HS-5 (cell line): ENCODE measurements at regions not wholly inside any gene's neighbourhood (a gene's known extent, or its start where the extent isn't known, plus 50 kb on each side); places are given as distances from the start of the nearest gene placed in this dataset.
"Not testable (repeated sequence)": the region's sequence is repeated elsewhere in the genome, so short reads cannot be mapped to it uniquely, and the experiment has no call there.

Source experiments
- DNase-seq: peaks from one replicate; pipeline ENCODE4 v3.0.0-alpha.2; 2012; ENCODE audit warnings: low read depth

DNA sequence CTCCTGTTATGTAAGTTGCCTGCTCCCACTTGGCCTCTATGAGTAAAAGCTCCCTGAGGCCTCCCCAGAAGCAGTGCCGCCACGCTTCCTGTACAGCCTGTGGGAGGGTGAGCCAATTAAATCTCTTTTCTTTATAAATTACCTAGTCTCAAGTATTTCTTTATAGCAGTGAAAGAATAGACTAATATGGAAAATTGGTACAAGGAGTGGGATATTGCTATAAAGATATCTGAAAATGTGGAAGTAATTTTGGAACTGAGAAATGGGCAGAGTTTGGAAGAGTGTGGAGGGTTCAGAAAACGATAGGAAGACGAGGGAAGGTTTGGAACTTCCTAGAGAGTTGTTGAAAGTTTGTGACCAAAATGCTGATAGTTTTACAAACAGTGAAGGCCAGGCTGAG, 572.3 kb downstream of the MATN1 start:
- no peak for DNase-seq

DNA sequence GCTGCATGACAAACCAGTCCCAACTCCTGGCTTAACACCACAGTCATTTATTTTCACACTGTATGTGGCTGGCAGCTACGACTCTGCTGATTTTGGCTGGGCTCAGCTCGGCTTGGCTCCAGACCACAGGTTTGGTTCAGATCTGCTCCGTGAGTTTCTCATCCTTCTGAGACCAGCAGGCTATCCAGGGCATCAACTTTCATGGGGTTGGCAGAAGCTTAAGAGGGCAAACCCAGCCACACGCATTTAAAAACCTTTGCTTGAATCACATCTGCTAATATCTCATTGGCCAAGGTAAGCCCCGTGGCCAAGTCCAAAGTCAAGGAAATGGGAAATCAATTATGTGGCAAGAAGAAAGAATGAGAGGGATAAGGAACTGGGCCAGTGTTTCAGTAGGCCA, 574.2 kb downstream of the MATN1 start:
- DNase-seq, result no peak

DNA sequence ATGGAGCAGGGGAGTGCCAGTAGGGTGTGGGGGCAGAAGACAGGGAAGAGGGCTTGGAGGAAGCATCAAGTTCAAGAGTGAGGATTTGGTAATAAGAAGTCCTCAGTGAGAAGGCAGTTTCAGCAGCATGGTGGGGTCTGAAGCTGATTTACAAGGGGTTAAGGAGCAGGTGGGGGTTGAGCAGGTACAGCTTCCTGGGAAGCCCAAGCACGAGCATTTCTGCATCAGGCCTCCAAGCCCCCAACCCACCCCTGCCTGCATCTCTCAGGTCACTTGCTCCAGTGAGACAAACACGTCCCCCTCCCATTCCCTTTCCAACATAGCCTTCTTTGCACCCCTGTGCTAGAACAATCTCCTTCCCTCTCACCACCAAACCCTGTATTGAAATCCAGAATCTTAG, 574.7 kb downstream of the MATN1 start:
- DNase-seq, result no peak

DNA sequence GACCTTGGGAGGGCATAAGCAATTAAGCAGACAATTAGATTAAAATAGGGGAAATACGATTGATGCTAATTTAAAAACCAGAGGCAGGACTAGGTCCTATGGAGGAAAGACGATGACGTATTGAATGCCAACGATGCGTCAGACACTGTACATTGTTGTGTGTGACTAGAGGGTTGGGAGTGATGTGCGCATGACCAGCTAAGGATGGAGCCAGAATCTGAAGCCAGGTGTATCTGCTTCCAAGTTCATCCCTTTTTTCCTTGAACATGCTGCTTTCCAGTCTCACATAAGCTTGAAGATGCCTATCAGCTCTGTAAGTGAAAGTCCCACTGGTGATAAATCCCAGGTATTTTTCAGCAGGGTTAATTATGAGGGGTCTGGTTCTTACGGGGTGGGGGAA, 576.2 kb downstream of the MATN1 start:
- no peak for DNase-seq

DNA sequence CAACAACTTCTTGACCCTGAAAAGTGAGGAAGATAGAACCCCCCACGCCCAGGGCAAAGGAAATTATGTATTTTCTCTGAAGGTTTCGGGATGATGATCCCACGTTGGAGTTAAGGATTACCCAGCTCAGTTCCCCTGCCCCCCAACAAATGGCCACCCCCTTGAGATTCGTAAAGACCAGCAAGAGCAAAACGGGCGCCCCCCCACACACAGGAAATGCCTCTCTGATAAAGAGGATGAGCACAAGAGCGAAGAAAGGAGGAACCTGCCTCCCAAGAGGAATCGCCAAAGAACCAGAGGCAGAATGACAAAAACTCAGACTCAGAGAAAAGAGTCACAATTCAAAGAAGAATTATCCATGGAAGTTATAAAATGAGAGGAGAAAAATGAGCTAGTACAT, 576.9 kb downstream of the MATN1 start:
- no peak for DNase-seq

DNA sequence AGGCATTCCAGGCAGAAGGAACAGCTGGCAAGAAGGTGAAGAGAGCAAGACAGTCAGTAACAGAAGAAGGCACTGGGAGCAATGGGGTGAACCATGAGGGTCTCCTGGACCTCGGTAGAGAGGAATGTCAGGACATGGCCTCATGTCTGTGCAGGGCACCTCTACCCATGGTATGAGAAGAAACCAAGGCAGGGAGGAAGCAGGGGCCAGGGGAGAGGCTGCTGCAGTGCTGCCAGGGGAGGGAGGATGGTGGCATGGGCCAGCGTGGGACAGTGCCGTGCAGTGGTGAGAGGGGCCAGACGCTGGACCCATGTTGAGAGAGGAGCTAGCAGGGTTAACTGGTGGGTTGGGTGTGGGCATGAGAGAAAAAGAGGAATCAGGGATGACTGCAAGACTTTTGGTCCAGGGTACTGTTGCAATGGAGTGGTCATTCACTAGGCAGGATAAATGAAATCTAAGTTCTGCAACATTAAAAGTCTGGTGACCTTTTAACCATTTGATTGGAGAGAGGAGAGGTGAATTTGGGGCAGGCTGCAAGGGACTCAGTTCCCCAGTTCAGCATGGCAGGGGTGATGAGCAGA, 577.6 kb downstream of the MATN1 start:
- DNase-seq, result no peak

DNA sequence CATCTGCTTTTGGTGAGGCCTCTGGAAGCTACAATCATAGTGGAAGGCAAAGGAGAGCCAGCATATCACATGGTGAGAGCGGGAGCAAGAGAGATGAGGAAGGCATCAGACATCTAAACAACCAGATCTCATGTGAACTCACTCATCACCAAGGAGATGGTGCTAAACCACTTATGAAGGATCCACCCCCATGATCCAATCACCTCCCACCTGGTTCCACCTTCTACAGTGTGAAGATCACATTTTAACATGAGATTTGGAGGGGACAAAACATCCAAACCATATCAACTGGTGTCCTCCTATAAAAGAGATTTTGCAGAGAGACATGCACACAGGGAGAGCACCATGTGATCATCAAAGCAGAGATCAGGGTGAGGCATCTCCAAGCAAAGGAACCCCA, 578.6 kb downstream of the MATN1 start:
- DNase-seq, result no peak

DNA sequence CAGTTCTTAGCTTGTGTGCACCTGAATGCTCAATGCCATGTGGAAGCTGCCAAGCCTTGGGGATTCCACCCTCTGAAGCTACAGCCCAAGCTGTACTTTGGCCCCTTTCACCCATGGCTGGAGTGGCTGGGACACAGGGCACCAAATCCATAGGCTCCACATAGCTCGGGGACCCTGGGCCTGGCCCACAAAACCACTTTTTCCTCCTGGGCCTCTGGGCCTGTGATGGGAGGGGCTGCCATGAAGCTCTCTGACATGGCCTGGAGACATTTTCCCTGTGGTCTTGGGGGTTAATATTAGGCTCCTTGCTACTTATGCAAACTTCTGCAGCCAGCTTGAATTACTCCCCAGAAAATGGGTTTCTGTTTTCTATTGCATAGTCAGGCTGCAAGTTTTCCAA, 579.9 kb downstream of the MATN1 start:
- no peak for DNase-seq

DNA sequence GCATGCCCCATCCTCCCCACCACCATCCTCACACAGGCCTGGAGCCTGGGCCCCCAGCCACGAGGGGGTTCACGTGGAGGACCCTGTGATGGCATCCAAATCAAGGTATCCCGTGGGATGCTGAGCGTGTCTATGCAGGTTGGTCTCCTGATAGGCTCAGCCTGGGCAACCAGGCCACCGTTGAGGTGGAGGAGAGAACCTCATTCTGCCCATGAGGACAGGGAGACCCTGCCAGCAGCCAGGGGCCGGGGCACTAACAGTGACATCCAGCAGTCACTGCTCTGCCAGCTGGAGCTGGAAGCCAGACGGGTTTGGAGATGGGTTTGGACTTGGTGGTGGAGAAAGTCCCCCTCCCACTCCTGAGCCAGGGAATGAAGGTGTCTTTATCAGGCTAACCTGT, 582.8 kb downstream of the MATN1 start:
- DNase-seq, result no peak

DNA sequence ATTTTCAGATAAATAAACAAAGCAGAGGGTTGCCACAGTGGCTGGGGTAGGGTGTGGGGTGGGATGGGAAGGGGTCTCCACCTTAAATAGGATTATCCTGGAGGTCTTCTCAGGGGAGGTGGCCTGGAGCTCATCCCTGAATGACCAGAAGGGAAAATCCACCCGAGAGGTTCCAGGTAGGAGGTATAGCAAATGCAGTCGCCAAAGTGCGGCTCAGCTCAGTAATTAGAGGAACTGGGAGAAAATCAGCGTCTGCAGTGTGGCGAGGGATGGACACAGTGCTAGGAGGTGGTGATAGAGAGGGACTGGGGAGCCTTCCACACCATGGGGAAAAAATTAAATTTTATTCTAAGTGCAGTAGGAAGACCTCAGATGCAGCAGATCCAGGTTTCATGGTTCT, 584.5 kb downstream of the MATN1 start:
- DNase-seq, result no peak

DNA sequence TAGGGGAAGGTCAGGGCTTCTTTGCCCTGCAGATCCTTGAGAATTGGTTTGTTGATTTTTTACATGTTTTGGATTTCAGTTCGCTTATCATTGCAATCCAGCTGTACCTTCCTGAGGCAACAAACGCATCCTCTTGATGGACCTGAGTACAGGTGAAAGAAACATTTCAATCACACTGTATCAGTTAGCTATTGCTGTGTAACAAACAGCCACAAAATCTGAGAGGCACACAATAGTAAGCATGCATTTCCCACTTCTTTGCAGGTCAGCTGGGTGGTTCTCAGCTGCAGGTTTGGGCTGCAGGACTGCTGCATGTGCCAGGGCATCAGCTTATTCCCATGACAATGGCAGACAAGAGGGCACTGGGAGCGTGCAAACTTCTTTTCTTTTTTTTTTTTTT, 586.4 kb downstream of the MATN1 start:
- no peak for DNase-seq

DNA sequence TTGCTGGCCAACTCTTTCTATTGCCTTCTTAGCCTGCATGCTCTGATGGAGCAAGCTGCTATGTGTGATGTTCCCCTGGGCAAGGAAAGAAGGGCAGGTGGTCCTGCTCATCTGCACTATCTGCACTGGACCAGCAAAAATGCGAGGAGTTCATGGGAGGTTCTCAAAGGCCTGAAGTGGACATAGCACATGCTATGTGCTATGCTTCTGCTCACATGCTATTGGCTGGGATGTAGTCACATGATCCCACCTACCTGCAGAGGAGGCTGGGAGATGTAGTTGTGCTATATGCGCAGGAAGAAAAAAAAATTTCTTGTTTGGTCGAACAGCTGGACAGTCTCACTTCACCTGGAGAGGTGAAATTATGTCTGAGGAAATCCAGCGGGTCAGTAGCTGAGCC, 587.7 kb downstream of the MATN1 start:
- DNase-seq, result no peak

DNA sequence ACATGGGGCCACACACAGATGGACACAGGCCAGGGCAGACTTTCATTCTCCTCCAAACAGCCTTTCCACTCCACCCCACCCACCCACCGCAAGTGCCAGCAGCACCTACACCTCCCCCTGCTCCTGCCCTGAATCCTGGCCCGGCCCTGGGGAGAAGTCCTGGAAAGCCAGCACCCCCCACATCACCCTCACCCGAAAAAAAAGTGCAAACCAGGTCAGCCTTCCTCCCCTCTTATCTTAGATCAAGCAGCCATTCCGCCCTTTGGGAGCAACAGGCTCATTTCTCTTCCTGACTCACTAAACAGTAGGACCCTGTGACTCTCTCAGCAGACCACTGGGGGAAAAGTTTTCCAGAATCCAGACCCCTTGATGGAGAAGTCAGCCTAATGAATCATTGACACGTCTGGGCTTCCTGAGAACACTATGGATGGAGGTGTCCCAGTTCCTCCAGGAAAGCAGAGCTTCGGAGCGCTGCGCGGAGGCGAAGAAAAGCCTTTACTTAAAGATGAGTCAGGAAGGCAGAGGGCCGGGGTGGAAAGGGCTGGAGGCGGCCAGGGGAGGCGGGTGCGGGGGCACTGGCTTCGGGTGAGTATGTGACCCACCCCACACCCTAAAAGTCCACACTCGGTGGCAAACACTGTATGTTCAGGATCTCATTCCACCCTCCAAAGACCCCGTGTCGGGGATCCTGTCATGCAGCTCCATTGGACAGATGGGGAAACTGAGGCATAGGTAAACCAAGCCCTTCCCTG, 588.7 kb downstream of the MATN1 start:
- no peak for DNase-seq

DNA sequence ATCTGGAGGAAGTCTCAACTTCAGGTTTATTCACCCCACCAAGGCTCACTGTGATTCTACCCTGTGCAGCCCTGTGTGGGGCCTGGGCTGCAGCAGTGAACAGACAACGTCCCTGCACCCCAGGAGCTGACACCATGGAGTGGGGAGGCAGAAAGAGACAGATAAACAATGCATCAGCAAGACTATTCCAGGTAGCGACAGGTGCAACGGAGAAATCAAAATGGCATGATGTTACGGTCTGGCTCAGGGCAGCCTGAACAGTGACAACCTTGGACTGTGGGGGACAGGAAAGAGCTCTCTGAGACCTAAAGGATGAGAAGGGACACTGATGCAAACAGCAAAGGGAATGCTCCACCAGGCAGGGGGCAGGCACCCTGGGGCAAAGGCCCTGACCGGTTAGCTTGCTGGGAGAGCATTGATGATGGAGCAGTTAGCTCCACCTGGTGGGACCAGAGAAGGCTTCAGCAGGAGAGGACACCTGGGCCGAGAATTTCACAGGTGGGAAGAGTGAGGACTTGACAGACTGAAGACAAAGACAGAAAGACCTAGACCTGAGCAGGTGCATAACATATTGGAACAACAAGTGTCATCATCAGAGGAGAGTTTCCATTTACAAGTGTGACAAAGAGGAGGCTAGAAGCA, 589.9 kb downstream of the MATN1 start:
- no peak for DNase-seq

DNA sequence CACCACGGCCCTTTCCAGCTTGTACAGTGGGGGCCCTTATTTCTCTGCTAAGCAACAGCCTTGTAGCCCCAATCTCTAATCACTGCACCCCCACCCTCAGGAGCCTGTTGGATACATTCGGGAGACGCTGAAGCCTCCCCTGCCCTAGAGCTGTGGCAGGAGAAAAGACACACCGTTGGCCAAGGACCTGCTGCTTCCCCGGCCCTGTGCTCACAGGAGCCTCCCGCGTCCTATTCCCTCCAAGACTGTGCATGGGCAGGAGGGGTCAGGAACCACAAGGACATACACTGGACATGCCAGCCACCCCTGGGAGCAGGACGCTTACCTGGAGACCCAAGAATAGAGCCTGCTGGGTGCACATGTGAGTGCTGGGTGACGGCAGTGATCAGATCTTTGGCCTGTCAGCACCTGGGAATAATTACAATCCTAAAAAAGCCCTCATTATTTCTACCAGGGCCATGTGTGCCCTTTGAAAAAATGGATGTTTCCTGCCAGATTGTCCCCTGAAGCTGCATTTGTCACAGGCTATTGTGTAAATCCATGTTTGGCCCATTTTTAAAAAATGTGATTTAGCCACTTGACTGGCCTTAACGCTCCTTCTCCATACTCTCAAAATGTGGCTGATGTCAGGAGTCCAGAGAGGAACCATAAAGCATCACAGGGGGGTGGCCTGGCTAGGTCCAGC, 590.6 kb downstream of the MATN1 start:
- no peak for DNase-seq

DNA sequence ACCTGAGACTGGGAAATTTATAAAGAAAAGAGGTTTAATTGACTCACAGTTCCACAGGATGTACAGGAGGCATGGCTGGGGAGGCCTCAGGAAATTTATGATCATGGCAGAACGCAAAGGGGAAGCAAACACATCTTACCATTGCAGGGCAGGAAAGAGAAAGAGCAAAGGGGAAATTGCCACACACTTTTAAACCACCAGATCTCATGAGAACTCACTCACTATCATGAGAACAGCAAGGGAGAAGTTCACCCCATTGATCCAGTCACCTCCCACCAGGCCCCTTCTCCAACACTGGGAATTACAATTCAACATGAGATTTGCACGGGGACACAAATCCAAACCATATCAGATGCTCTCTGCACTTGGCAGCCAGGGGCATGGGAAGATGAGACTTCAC, 592.8 kb downstream of the MATN1 start:
- not testable (repeated sequence) for DNase-seq

DNA sequence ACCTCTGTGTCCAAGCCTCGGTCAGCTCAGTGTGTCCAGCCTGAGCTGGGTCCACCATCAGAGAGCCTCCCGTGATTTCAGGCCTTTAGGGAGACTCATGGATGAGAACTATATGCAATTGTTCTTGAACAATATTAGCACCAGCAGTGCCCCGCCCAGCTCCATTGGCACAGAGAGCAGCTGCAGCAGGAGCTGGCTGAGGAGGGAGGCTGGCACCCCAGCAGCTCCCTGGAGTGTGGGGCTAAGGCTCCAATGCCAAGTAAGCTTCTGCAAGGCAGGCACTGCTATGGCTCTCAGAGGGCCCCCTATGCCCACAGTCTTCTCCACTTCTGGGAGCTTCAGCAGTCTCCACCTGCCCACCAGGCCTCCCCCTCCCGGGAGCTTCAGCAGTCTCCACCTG, 593.3 kb downstream of the MATN1 start:
- no peak for DNase-seq

DNA sequence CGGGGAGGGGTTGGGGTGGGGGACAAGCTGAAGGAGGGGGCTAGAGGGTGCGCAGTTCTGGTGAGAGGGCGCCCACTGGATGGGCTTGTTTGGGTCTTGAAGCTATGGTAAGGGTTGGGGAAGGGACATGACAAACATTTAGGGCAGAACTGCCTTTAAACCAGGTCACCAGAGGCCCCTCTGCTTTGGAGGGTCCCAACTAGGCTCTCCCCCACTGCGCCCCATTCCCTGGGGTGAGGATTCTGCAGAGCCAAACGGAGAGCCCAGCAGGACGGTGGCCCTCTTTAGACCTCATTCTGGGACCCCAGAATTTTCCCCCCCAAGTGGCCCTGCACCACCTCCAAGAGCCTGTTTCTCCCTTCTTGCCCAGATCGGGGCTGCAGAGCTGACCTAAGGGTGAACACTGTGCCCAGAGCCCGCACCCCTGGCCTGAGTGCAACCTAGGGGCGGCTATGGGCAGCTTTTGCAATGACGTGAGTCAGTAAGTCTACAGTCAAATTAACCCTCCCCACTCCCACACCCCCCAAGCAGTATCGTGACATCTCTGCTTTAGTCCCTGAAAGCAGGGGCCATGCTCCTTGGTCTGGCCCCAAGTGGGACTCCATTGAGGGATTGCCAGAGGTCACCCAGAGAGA, 593.8 kb downstream of the MATN1 start:
- DNase-seq, result no peak

DNA sequence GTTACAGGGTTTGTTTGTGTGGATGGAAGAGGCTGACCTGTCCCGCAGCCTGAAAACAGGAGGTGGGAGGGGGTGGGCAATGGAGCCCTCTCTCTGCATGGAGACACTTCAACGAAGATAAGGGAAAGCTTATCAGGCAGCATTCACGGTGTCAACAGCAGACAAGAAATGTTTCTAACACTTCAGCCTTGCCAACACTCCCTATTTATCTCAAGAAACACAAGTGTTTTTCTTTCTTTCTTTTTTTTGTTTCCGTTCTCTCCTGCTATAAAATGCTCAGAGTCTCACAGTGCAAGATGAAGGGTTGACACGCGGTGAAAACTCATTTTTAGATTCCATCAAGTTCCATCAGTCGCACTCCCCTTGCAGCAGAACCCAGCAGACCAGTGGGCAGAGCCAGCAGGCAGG, 594.4 kb downstream of the MATN1 start:
- no peak for DNase-seq

DNA sequence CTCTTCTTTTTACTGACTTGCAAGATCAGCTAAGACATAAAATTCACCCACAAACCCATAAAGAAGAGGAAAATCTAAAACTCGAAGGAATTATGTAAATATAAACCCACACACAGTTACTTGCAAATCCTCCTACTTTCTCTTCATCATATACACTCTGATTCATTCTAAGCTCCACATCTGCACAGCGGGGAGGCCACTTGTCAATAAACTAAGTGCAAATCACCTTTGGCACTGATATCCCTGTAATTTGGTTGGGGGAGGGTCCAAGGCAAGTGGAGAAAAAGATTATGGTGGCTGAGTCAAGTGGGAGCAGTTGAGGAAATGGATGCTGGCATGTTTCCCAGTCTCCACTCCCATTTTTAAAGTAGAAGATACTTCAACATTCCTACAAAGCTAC, 596.5 kb downstream of the MATN1 start:
- no peak for DNase-seq

DNA sequence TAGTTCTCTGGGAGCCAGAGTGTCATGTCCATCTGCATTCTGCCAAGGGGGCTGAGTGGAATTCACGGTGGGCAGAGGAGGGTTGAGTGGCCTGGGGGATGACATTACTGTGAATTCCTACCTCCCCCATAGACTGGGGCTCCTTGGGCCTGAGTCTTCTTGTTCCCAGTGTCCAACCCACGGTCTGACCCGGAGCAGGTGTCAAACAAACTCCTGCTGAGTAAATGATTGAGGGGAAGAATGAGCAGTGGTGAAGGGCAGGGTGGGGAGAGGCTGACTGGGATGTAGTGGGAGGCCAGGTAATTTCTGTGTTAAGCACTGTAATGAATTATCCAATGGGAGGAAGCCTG, 597.6 kb downstream of the MATN1 start:
- no peak for DNase-seq

DNA sequence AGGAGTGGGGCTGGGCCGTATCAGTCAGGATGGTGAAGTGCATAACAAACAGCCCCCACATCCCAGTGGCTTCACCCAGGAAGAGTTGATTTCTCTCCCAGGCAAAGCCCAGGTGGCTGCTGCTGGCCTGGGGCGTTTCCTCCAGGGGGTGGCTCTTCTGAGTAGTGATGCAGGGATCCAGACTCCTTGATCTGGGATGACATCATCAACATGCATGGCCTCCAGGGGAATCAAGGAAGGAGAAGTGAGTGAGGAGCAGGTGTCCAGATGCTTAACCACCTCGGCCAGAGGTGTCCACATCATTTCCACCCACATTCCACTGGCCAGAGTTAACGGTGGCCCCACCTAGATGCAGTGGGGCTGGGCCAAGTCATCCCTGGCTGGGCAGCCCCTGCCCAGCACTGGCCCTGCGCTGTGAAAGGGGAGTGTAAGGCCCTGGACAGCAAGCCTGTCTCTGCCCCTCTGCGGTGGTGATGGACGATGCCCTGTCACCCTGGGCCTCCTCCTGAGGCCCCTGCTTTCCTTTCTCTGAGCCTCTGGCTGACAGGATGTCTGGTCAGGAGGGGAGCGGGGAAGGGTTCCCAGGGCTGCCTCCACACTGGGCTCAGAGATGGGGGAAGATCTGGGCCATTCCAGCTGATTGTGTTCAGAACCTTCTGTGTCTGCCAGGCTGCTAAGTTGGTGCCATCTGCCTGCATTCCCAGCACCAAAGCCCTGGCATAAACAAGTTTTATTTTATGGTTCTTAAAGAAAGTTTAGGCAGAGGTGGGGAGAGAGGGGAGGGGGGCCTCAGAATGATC, 598.2 kb downstream of the MATN1 start:
- no peak for DNase-seq
